BE2C (cell line): ENCODE measurements at regions not wholly inside any gene's neighbourhood (a gene's known extent, or its start where the extent isn't known, plus 50 kb on each side); places are given as distances from the start of the nearest gene placed in this dataset.

Experiments used
- DNase-seq: peaks from one replicate; pipeline ENCODE4 v3.0.0-alpha.2; 2020
- H3K27me3 ChIP-seq: fragments of 250-450 bp; sonication (Bioruptor Pico); 2 replicates; pipeline ENCODE4 v1.5.1; 2020; ENCODE audit warnings: mild to moderate bottlenecking
- H3K36me3 ChIP-seq: fragments of 250-450 bp; sonication (Bioruptor Pico); 2 replicates; pipeline ENCODE4 v1.5.1; 2020; ENCODE audit warnings: mild to moderate bottlenecking
- H3K4me1 ChIP-seq: fragments of 250-450 bp; sonication (Bioruptor Pico); 2 replicates; pipeline ENCODE4 v1.5.1; 2020
- H3K4me3 ChIP-seq: 2 replicates; pipeline ENCODE4 v1.5.1; 2011; ENCODE audit warnings: low read depth, low read length
- H3K9me3 ChIP-seq: fragments of 250-450 bp; sonication (Bioruptor Pico); 2 replicates; pipeline ENCODE4 v1.5.1; 2020
- CTCF ChIP-seq: IDR thresholded peaks from 2 replicates; pipeline ENCODE4 v1.5.1; 2012; ENCODE audit warnings: mild to moderate bottlenecking, low read depth, low read length

GRCh38 chr6:43875849-43876572 is 106.0 kb downstream of the VEGFA start:
- no peaks in the 10 kb centered on the region for H3K27me3 ChIP-seq
- no peak for DNase-seq
- H3K4me1 ChIP-seq = peaks cover 22% of the 10 kb centered on the region
- no peaks in the 10 kb centered on the region for H3K36me3 ChIP-seq
- TF ChIP-seq CTCF = no peak
- H3K4me3 ChIP-seq = no peak overlapping the region
- no peaks in the 10 kb centered on the region for H3K9me3 ChIP-seq

- no peak overlapping the region for H3K4me3 ChIP-seq
- peaks cover 23% of the 10 kb centered on the region for H3K4me1 ChIP-seq
- H3K36me3 ChIP-seq = no peaks in the 10 kb centered on the region
- no peaks in the 10 kb centered on the region for H3K27me3 ChIP-seq
- no peaks in the 10 kb centered on the region for H3K9me3 ChIP-seq
- DNase-seq = no peak
- no peak for TF ChIP-seq CTCF
Observed at GRCh38 chr6:43874814-43875590, 105.0 kb downstream of the VEGFA start.

- no peak for TF ChIP-seq CTCF
- no peak for DNase-seq
Observed at GRCh38 chr6:43873806-43874714, 104.0 kb downstream of the VEGFA start.

GRCh38 chr6:43871933-43872332 is 101.9 kb downstream of the VEGFA start:
- Histone ChIP-seq H3K4me1 (peaks cover 6% of the 10 kb centered on the region; the same call in 1 of the 2 replicates), H3K36me3 (no peaks in the 10 kb centered on the region), H3K9me3 (no peaks in the 10 kb centered on the region), H3K27me3 (no peaks in the 10 kb centered on the region), H3K4me3 (no peak overlapping the region)
- no peak for TF ChIP-seq CTCF
- no peak for DNase-seq

More at GRCh38 chr6:43873806-43874714, 104.0 kb downstream of the VEGFA start:
- H3K9me3 ChIP-seq = no peaks in the 10 kb centered on the region
- no peak overlapping the region for H3K4me3 ChIP-seq
- H3K36me3 ChIP-seq = no peaks in the 10 kb centered on the region
- H3K27me3 ChIP-seq = no peaks in the 10 kb centered on the region
- peaks cover 18% of the 10 kb centered on the region for H3K4me1 ChIP-seq

GRCh38 chr6:43871284-43871683 is 101.3 kb downstream of the VEGFA start:
- H3K9me3 ChIP-seq = no peaks in the 10 kb centered on the region
- H3K4me3 ChIP-seq = no peak overlapping the region
- H3K4me1 ChIP-seq = peaks cover 6% of the 10 kb centered on the region; the same call in 1 of the 2 replicates
- no peaks in the 10 kb centered on the region for H3K27me3 ChIP-seq
- DNase-seq = no peak
- TF ChIP-seq CTCF = no peak
- no peaks in the 10 kb centered on the region for H3K36me3 ChIP-seq
